ENCODE measurements at regions not wholly inside any gene's neighbourhood (a gene's known extent, or its start where the extent isn't known, plus 50 kb on each side); places are given as distances from the start of the nearest gene placed in this dataset.

GRCh38 chr14:26170885-26171284 is 426.9 kb downstream of the NOVA1 start:
- CTCF ChIA-PET, result interaction anchor here (1.0 kb wide), 1 partner anchor 9 kb away, joined by 4 read pairs; no protein-coding TSS in a partner anchor
- no peak for TF ChIP-seq JUN (IDR thresholded peaks at IDR 0.05; ENCODE audit: borderline replicate concordance, insufficient read depth, insufficient read length, low read depth)
- no peak for TF ChIP-seq POLR2A (IDR thresholded peaks at IDR 0.05; ENCODE audit: low read depth, low read length)
- no peak for TF ChIP-seq GATA2 (IDR thresholded peaks at IDR 0.05; ENCODE audit: insufficient read depth, insufficient read length, low read depth, low read length)
- no peak for TF ChIP-seq MYC (IDR thresholded peaks at IDR 0.05; ENCODE audit: low read depth, low read length)
- TF ChIP-seq, protein P1, sequence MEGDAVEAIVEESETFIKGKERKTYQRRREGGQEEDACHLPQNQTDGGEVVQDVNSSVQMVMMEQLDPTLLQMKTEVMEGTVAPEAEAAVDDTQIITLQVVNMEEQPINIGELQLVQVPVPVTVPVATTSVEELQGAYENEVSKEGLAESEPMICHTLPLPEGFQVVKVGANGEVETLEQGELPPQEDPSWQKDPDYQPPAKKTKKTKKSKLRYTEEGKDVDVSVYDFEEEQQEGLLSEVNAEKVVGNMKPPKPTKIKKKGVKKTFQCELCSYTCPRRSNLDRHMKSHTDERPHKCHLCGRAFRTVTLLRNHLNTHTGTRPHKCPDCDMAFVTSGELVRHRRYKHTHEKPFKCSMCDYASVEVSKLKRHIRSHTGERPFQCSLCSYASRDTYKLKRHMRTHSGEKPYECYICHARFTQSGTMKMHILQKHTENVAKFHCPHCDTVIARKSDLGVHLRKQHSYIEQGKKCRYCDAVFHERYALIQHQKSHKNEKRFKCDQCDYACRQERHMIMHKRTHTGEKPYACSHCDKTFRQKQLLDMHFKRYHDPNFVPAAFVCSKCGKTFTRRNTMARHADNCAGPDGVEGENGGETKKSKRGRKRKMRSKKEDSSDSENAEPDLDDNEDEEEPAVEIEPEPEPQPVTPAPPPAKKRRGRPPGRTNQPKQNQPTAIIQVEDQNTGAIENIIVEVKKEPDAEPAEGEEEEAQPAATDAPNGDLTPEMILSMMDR (IDR thresholded peaks at IDR 0.05; ENCODE audit: extremely low read depth in 1 of 2, insufficient read depth in 1 of 2, low read depth in 1 of 2, low read length in 2 of 2), result no peak
- no peak for TF ChIP-seq MAX (IDR thresholded peaks at IDR 0.05; ENCODE audit: insufficient read depth, insufficient read length)
- TF ChIP-seq EZH2 (IDR thresholded peaks at IDR 0.05; ENCODE audit: borderline replicate concordance, low read depth, low read length, severe bottlenecking), result no peak
- TF ChIP-seq FOS (IDR thresholded peaks at IDR 0.05; ENCODE audit: borderline replicate concordance, insufficient read depth, low read length), result no peak
- TF ChIP-seq POLR2AphosphoS5 (IDR thresholded peaks at IDR 0.05; ENCODE audit: insufficient read depth, low read depth, low read length), result no peak

More at GRCh38 chr14:26170885-26171284, 426.9 kb downstream of the NOVA1 start:
- Histone ChIP-seq H3K9ac (replicated peaks; ENCODE audit: extremely low read depth, insufficient read depth, low read length) (no peak overlapping the region), H2AFZ (ENCODE audit: low read depth, low read length) (no peak overlapping the region), H3K4me3 (replicated peaks in 1 of 3; ENCODE audit: insufficient read depth in 1 of 3, low read depth in 1 of 3, low read length in 3 of 3) (no peak overlapping the region), H4K20me1 (replicated peaks; ENCODE audit: control insufficient read depth, extremely low read depth, insufficient read depth, low read length) (no peaks in the 10 kb centered on the region), H3K79me2 (ENCODE audit: control insufficient read depth, insufficient read depth, low read length) (no peaks in the 10 kb centered on the region), H3K36me3 (ENCODE audit: control insufficient read depth in 2 of 2, extremely low read depth in 1 of 2, insufficient read depth in 2 of 2, low read length in 2 of 2) (no peaks in the 10 kb centered on the region), H3K9me1 (replicated peaks; ENCODE audit: control insufficient read depth, extremely low read depth, insufficient read depth, low read length) (no peaks in the 10 kb centered on the region), H3K27me3 (ENCODE audit: control insufficient read depth in 2 of 2, insufficient read depth in 2 of 2, low read length in 2 of 2) (peaks cover 1 to 5% of the 10 kb centered on the region in 2 experiments), H3K27ac (ENCODE audit: insufficient read depth, low read depth, low read length) (no peak overlapping the region), H3K9me3 (replicated peaks; ENCODE audit: control insufficient read depth, insufficient read depth, low read length) (no peaks in the 10 kb centered on the region), H3K4me2 (ENCODE audit: insufficient read depth, low read length) (no peak overlapping the region), H3K4me1 (ENCODE audit: control insufficient read depth, extremely low read depth, insufficient read depth, low read length) (no peaks in the 10 kb centered on the region)
- POLR2A ChIA-PET, result no interaction called here
- no peak for FAIRE-seq
- intact Hi-C loops (cut with micrococcal nuclease) (no loop called here), dilution Hi-C loops (cut with MboI; ENCODE audit: extremely low pct_ligation_motif_present, low sequenced_read_pairs) (no loop called here)
- DNase-seq (ENCODE audit: low read depth, low spot score), result no peak
- no TSS peak for BruUV-seq (replicated peaks)
